ENCODE measurements at regions not wholly inside any gene's neighbourhood (a gene's known extent, or its start where the extent isn't known, plus 50 kb on each side); places are given as distances from the start of the nearest gene placed in this dataset.
A peak's percentile ranks its signal among the peaks of the same experiment; 100 is the strongest.

GRCh38 chr4:183563874-183564273, 59.0 kb downstream of the ING2 start:
- no peak for DNase-seq (ENCODE audit: low spot score)

GRCh38 chr4:183571350-183571941, 66.6 kb downstream of the ING2 start:
- DNase-seq (ENCODE audit: low spot score), result peak; percentile 1

- no peak for DNase-seq (ENCODE audit: low spot score)
Measured at GRCh38 chr4:183576701-183577404, 72.0 kb downstream of the ING2 start.

GRCh38 chr4:183580370-183580769, 75.5 kb downstream of the ING2 start:
- DNase-seq (ENCODE audit: low spot score), result no peak

- DNase-seq (ENCODE audit: low spot score), result no peak
Measured at GRCh38 chr4:183580849-183581248, 76.0 kb downstream of the ING2 start.

GRCh38 chr4:183586824-183587223, 72.2 kb downstream of the RWDD4 start:
- no peak for DNase-seq (ENCODE audit: low spot score)

GRCh38 chr4:183588169-183588675, 70.8 kb downstream of the RWDD4 start:
- DNase-seq (ENCODE audit: low spot score), result no peak

GRCh38 chr4:183588691-183589090, 70.3 kb downstream of the RWDD4 start:
- no peak for DNase-seq (ENCODE audit: low spot score)

- no peak for DNase-seq (ENCODE audit: low spot score)
Measured at GRCh38 chr4:183589461-183590099, 69.4 kb downstream of the RWDD4 start.
